Upper lobe of right lung (tissue), 1 donor: ENCODE measurements at regions not wholly inside any gene's neighbourhood (a gene's known extent, or its start where the extent isn't known, plus 50 kb on each side); places are given as distances from the start of the nearest gene placed in this dataset.

ENCODE experiments used
- ATAC-seq: fragments of 200-7000 bp; cut with Tn5 transposase; one replicate; pipeline ENCODE4 v1.9.1; 2020; ENCODE audit warnings: mild to moderate bottlenecking, moderate library complexity
- DNase-seq: peaks from one replicate; pipeline ENCODE4 v3.0.0-alpha.2; 2020
- H3K27ac ChIP-seq: fragments of 200-600 bp; one replicate; pipeline ENCODE4 v1.8.0; 2022
- H3K27me3 ChIP-seq: fragments of 200-600 bp; one replicate; pipeline ENCODE4 v1.8.0; 2022; ENCODE audit warnings: mild to moderate bottlenecking
- H3K36me3 ChIP-seq: fragments of 200-600 bp; one replicate; pipeline ENCODE4 v1.8.0; 2022
- H3K4me1 ChIP-seq: fragments of 200-600 bp; one replicate; pipeline ENCODE4 v1.8.0; 2022
- H3K4me3 ChIP-seq: fragments of 200-600 bp; one replicate; pipeline ENCODE4 v1.8.0; 2022; ENCODE audit warnings: mild to moderate bottlenecking
- H3K9me3 ChIP-seq: fragments of 200-600 bp; one replicate; pipeline ENCODE4 v1.8.0; 2022
- CTCF ChIP-seq: fragments of 200-600 bp; IDR thresholded peaks from one replicate; pipeline ENCODE4 v1.8.0; 2022; ENCODE audit warnings: antibody characterized with exemption
- intact Hi-C: fragments of 100-400 bp; cut with DNase I; formaldehyde crosslinking; loops from one replicate; pipeline ENCODE4 v1.11.0; 2022
- donor health status: DM: no; HTN: yes; CAD: no; lungs with severe emphysema.

- no peak for TF ChIP-seq CTCF
- DNase-seq: no peak
- intact Hi-C loops: no loop called here
Observed at GRCh38 chr10:107942826-107943225, 778.3 kb upstream of the SORCS1 start.

GRCh38 chr10:107933076-107933475, 768.6 kb upstream of the SORCS1 start:
- no peak for DNase-seq
- Histone ChIP-seq H3K27me3 (no peaks in the 10 kb centered on the region), H3K4me1 (no peaks in the 10 kb centered on the region), H3K9me3 (no peaks in the 10 kb centered on the region), H3K4me3 (no peak overlapping the region), H3K36me3 (no peaks in the 10 kb centered on the region), H3K27ac (no peak overlapping the region)
- intact Hi-C loops: no loop called here
- no peak for TF ChIP-seq CTCF
- ATAC-seq: no peak

More at GRCh38 chr10:107942826-107943225, 778.3 kb upstream of the SORCS1 start:
- Histone ChIP-seq H3K36me3 (no peaks in the 10 kb centered on the region), H3K4me1 (no peaks in the 10 kb centered on the region), H3K27me3 (no peaks in the 10 kb centered on the region), H3K4me3 (no peak overlapping the region), H3K27ac (no peak overlapping the region), H3K9me3 (no peaks in the 10 kb centered on the region)
- no peak for ATAC-seq

GRCh38 chr10:107931808-107932207, 767.3 kb upstream of the SORCS1 start:
- ATAC-seq (no peak), DNase-seq (no peak)
- H3K9me3 ChIP-seq: no peaks in the 10 kb centered on the region
- no peaks in the 10 kb centered on the region for H3K36me3 ChIP-seq
- H3K4me1 ChIP-seq: no peaks in the 10 kb centered on the region
- intact Hi-C loops: no loop called here
- no peak overlapping the region for H3K27ac ChIP-seq
- H3K4me3 ChIP-seq: no peak overlapping the region
- H3K27me3 ChIP-seq: no peaks in the 10 kb centered on the region
- TF ChIP-seq CTCF: no peak

- no peaks in the 10 kb centered on the region for H3K9me3 ChIP-seq
- no peaks in the 10 kb centered on the region for H3K36me3 ChIP-seq
- DNase-seq (no peak), ATAC-seq (no peak)
- H3K27me3 ChIP-seq: no peaks in the 10 kb centered on the region
- TF ChIP-seq CTCF: no peak
- H3K4me3 ChIP-seq: no peak overlapping the region
- no peak overlapping the region for H3K27ac ChIP-seq
- intact Hi-C loops: no loop called here
- no peaks in the 10 kb centered on the region for H3K4me1 ChIP-seq
Observed at GRCh38 chr10:107930037-107930436, 765.5 kb upstream of the SORCS1 start.

- Histone ChIP-seq H3K4me3 (no peak overlapping the region), H3K9me3 (no peaks in the 10 kb centered on the region), H3K4me1 (no peaks in the 10 kb centered on the region), H3K36me3 (no peaks in the 10 kb centered on the region), H3K27me3 (no peaks in the 10 kb centered on the region), H3K27ac (no peak overlapping the region)
- no peak for TF ChIP-seq CTCF
- DNase-seq (no peak), ATAC-seq (no peak)
- intact Hi-C loops: no loop called here
Observed at GRCh38 chr10:107924458-107924857, 760.0 kb upstream of the SORCS1 start.

GRCh38 chr10:107919626-107920235, 755.2 kb upstream of the SORCS1 start:
- no peak overlapping the region for H3K4me3 ChIP-seq
- TF ChIP-seq CTCF: no peak
- no peak for ATAC-seq
- no peaks in the 10 kb centered on the region for H3K36me3 ChIP-seq
- no peaks in the 10 kb centered on the region for H3K4me1 ChIP-seq
- no peaks in the 10 kb centered on the region for H3K27me3 ChIP-seq
- intact Hi-C loops: no loop called here
- DNase-seq: no peak
- H3K27ac ChIP-seq: no peak overlapping the region
- H3K9me3 ChIP-seq: no peaks in the 10 kb centered on the region
